ENCODE measurements at regions not wholly inside any gene's neighbourhood (a gene's known extent, or its start where the extent isn't known, plus 50 kb on each side); places are given as distances from the start of the nearest gene placed in this dataset.

DNA sequence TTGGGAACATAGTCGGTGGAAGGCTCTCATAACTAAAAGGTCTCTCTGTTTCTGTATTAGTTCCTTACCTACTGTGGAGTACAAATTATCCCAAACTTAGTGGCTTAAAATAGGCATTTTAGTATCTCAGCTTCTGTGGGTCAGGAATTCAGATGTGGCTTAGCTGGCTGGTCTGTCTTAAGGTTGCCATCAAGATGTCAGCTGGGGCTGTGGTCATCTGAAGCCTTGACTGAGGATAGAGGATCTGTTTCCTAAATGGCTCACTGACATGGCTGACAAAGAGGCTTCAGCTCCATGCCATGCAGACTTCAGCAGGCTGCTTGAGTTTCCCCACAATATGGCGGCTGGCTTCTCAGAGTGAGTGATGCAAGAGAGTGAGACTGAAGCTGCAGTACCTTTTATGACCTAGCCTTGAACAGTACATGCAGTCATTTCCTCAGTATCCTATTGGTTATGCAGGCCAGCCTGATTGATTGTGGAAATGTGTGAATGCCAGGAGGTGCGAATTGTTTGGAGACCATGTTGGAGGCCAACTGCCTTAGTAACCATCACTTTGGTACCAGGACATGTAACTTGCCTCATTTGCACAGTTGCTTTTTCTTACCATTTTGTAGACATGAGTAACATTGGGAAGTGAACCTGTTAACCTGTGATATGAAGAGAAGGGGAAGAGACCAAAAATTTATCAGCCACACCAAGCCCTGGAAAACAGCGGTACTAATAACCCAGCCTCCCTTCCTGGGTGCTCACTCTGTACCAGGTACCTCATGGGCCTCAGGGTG is 152.8 kb upstream of the IER5L start:
- DNase-seq (ENCODE audit: low read depth, low spot score): no peak

DNA sequence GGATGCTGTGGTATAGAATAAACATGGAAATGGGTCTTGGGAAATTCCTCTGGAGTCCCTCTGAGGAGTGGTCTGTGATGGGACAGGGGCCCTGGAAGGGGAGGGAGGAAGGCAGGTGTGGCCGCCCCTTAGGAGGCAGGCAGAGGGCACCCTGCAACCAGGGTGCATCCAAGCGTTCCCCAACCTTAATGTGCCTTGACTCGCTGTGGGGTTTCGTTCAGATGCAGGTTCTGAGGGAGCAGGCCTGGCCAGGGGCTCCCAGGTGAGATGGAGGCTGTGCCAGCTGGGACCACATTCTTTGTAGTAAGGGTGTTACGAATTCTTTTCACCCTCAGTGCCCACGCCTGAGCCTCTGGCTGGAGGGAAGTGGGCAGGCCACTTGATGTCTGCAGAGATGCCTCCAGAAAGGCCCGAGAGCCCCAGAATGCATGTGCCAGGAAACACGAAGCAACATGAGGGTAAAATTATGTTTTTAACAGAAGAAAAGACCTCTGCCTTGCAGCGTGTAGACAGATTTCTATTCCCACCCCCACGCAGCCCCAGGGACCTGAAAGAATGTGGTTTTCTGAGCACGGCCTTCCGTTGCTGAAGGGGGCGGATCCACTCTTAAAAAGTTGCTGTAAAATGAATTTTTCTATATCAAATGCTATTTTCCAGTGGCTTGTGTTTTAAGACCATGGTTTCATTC is 150.4 kb upstream of the IER5L start:
- no peak for DNase-seq (ENCODE audit: low read depth, low spot score)

DNA sequence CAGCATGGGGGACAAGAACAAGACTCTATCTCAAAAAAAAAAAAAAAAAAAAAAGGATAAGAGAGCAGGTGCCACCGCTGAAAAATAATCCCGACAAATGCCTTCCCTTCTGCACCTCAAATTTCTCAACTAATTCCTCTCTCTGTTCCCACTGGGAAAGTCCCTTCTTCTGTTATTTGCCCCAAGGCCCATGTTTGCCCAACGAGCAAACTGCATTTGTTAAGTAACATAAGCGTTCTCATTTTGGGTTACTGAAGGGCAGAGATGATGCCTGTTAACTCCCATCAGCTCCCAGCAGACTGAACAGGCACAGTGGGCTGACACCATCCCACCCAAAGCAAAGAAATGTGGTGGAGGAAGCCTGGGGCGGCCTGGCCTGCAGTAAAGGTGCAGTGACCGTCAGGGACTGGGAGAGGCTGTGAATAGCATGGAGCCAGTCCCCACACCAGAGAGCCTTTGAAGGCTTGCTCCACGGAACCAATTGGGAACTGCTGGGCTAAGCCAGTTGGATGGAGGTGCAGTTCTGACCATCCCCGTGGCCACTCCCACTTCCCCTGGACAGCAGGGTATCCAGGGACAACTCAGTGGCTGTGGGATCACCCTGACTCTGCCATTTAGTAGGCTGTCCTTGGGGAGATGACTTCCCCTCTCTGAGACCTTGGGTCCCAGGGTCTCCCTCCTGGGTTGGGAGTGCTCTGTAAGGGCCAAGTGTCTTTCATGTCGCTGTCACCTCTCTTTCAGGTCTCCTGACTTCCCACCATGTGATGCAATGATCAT is 149.7 kb upstream of the IER5L start:
- DNase-seq (ENCODE audit: low read depth, low spot score): no peak

DNA sequence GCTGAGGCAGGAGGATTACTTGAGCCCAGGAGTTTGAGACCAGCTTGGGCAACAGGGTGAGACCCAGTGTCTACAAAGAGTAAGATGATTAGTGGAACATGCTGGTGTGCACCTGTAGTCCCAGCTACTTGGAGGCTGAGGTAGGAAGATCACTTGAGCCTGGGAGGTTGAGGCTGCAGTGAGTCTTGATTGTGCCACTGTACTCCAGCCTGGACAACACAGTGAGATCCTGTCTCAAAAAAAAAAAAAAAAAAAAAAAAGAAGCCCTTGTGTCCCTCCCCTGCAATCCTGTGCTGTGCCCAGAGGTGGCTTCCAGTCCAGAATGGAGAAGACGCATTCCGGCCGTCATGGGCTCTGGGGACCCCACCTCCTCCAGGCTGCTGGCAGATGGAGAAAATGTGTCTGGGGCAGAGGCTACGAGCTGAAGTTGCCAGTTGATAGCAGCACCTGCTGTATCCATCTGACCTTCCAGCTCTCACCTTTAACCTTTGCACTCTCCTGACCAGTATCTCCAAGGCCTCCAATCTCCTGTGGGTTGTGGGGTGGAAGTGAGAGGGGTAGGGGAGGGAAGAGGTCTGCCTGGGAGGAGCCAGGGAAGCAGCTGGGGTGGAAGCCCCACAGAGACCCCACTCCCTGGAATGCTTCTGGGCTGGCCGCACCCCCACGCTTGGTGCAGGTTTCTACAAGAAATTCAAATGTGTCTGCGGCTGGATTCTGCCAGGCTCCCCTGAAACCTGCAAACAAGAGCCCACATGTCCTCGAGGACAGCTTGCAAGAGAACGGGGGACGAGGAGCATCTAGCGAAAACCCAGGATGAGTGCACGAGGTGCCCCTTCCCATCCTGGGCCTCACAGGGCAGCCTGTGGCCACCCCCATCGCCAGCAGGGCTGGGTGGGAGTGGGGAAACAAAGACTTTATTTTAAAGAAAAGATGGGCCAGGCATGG is 148.3 kb upstream of the IER5L start:
- DNase-seq (ENCODE audit: low read depth, low spot score): no peak

DNA sequence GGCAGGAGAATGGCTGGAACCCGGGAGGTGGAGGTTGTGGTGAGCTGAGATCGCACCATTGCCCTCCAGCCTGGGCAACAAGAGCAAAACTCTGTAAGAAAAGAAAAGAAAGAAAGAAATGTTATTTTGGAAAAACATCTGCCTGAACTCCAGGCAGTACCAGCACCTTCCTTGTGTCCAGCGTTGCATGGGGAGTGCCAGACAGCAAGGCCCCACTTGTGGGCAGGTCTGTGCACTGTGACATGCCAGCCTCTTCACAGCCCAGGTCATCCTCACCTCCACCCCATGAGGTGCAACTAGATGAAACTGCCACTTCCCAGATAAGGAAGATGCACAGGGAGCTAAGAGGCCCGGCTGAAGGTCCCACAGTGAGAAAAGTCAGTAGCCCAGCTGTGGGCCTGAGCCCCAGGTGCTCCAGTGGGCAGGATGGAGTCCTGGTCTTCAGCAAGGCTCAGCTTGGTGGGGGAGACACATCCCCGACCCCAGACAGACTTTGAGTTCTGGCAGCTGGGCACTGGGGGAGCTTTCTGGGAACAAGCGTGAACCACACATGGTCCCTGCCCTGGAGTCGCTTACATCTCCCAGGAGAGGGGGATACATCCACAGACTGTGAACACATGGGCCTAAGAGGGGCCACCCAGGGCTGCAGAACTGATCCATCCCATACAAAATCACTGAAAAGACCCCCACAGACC is 146.9 kb upstream of the IER5L start:
- no peak for DNase-seq (ENCODE audit: low read depth, low spot score)

DNA sequence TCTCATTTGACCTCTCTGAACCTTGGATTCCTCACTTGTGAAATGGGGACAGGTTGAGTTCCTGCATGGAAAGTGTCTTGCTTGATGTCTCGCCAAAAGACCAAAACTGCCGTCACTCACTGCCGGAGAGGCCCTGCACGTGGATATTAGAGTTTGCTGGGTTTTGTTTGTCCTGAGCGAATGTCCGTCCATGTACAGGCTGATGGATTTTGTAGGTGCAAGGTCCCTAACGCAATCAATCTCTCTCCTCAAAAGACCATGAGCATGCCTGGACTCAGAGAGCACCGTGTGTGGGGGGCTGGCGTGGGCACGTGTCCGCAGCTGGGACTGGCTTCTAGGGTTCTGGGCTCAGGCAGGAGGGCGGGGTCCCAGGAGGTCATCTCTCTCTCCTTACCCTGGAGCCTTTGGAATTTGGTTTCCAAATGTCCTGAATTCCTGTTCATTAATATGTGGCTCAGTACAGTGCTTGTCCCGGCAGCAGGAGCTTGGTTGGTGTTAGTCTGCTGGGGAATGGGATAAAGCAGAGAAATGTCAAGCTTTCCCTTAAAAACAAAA is 146.0 kb upstream of the IER5L start:
- DNase-seq (ENCODE audit: low read depth, low spot score): no peak

GRCh38 chr9:129323376-129323998 is 145.4 kb upstream of the IER5L start:
- DNase-seq (ENCODE audit: low read depth, low spot score): no peak

DNA sequence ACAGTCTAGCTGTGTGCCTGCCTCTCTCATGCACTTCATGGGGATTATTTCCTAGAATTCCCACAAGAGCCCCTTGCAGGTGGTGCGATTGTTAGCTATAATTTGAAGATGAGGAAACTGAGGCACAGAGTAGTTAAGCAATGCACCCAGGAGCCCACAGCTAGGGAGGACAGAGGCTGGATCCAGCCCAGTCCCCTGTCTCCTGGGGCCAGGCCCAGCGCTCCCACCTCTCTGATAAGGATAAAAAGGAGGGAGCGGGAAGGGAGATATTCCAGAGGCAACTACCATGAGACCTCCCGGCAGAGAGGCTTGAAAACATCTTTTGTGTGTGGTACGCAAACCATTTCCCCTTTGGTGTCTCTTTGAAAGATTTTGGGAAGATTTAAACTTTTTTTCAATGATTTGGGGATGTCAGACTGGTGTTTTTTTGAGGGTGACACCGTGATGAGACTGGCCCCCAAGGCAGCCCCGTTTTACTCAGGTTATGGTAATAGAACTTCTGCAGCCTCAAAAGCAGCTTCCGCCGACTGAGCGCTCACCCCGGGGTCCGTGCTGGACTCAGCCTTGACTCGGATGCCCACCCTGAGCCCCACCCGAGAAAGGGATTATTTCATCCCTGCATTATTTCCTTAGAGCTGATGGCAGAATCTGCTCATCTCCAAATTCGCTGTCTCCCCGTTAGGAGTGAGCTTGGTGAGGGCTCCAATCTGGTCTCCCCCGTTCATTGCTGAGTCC is 144.7 kb upstream of the IER5L start:
- no peak for DNase-seq (ENCODE audit: low read depth, low spot score)

- no peak for DNase-seq (ENCODE audit: low read depth, low spot score)
Observed at GRCh38 chr9:129322022-129322621, 144.1 kb upstream of the IER5L start.

DNA sequence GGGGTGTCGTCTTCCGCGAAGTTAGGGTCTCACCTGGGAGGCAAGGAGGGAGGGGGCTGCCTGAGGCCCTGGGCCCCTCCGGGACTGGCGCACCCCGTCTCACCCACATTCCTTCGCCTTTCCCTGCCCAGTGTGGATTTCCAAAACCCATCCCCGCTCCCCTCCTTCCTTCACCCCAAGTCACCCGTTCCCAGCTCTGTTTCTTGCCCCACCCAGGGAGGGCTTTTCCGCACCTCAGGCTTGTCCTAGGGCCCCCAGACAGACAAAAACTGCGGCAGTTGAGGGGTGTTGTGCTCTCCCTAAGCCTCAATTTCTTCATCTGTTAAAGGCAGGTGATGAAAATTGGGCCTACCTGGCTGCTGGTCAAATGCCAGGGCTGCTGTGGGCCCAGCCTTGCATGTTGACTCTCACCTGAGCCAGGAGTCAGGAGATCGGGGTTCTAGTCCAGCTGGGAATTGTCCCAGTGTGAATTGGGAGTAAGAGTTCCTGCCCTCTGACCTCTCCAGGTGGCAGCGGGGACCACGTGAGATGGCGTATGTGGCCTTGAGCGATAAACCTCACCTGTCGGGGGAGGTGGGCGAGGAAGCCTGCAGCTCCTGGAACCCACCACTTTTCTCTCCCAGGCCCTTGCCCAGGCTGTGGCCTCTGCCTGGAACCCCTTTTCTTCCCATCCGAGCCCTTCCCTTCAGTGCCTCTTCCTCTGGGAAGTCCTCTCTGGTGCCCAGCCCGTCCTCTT is 143.4 kb upstream of the IER5L start:
- DNase-seq (ENCODE audit: low read depth, low spot score): no peak

DNA sequence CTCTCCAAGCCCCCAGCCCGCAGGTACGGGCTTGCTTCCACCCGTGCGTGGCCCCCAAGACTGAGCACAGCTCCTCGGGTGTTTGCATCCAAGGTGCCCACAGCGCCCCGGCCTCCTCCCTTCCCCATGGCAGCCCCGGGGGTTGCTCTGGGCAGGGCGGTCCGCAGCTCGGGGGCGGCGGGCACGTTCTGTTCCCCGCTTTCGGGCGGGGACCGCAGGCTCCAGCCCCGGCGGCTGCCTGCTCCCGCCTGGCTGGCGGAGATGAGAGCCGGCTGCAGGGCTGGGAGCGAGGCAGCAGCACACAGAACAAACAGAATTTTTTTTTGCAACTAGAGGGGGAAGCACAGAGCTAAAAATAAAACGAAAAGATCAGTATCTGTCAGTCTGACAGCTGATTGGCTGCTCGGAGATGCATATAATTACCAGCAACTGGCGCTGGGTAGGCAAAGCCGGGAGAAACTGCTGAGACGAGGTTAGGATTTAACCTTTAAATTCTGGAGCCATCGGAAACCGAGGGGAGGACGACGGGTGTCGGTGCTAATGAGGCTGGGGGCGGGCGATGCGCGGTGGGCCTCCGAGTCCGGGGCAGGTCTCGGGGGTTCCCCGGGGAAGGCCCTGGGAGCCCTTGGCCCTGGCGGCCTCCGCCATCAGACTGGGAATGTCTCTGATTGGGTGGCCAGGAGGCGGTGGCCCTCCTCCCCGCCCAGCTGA is 142.7 kb upstream of the IER5L start:
- DNase-seq (ENCODE audit: low read depth, low spot score): peak; percentile 16

- no peak for DNase-seq (ENCODE audit: low read depth, low spot score)
Observed at GRCh38 chr9:129319938-129320481, 141.9 kb upstream of the IER5L start.

DNA sequence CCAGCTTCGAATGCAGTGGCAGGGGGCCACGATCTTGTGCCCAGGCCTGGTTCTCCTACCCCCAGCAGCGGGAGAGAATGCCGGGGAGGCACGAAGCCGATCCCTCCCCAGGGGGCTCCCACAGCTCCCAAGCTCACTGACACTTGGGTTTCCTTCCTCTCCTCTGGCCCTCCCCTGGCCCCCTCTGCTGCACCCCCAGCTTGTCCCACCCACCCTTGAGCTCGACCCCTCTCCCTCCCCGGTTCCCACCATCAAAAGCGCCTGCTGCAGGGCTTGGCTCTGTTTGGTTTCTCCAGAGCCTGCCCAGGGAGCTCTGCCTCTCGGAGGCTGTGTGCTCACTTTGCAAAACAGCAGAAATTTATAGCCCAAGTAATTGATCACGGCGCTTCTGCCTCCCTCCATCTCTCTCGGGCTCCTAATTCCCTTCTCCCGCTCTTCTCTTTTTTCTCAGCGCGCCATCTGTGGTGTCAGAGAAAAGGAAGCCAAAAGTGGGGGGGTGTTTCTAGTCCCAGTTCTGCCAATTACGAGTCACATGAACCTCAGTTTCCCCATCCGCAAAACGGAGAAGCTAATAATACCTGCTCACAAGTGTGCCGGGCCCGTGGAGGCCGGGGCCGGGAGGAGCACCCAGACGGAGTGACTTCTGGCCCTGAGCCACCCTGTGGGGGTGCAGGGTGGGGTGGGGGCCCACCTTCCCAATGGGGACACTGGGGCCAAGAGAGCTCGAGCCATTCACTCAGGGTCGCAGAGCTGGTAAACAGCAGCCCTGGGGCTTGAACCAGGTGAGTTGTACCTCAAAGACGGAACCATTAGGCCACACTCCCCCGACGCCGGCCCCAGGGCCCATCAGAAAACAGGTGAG is 141.2 kb upstream of the IER5L start:
- no peak for DNase-seq (ENCODE audit: low read depth, low spot score)

- no peak for DNase-seq (ENCODE audit: low read depth, low spot score)
Observed at GRCh38 chr9:129318121-129319075, 140.3 kb upstream of the IER5L start.

Measured in activated CD4-positive, CD25-positive, alpha-beta regulatory T cell treated with anti-CD3 and anti-CD28 coated beads, Interleukin-2, amount 50 U/mL, for 16 hours (primary cell).